ENCODE measurements at regions not wholly inside any gene's neighbourhood (a gene's known extent, or its start where the extent isn't known, plus 50 kb on each side); places are given as distances from the start of the nearest gene placed in this dataset.

DNA sequence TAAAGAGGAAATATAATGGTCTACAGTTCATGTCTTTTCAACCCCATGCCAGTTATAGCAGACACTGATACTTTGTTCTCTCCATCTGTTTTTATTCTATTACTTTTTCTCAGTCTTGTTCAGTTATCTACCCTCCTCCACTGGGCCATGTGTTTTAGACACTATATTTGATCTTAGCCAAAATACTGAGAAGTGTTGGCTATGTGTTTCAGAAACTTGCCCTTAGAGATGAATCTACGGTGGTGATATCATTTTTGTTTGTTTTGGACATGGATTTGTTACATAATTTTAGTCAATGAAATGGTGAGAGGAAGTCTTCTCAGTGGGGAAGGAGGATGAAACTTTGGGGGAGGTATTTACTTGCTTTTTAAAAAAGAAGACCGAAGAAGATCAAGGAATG is 211.5 kb upstream of the DDX53 start:
- TF ChIP-seq, protein P1, sequence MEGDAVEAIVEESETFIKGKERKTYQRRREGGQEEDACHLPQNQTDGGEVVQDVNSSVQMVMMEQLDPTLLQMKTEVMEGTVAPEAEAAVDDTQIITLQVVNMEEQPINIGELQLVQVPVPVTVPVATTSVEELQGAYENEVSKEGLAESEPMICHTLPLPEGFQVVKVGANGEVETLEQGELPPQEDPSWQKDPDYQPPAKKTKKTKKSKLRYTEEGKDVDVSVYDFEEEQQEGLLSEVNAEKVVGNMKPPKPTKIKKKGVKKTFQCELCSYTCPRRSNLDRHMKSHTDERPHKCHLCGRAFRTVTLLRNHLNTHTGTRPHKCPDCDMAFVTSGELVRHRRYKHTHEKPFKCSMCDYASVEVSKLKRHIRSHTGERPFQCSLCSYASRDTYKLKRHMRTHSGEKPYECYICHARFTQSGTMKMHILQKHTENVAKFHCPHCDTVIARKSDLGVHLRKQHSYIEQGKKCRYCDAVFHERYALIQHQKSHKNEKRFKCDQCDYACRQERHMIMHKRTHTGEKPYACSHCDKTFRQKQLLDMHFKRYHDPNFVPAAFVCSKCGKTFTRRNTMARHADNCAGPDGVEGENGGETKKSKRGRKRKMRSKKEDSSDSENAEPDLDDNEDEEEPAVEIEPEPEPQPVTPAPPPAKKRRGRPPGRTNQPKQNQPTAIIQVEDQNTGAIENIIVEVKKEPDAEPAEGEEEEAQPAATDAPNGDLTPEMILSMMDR (IDR thresholded peaks at IDR 0.05): no peak
- no peak for TF ChIP-seq POLR2AphosphoS5 (IDR thresholded peaks at IDR 0.05)
